ENCODE measurements at regions not wholly inside any gene's neighbourhood (a gene's known extent, or its start where the extent isn't known, plus 50 kb on each side); places are given as distances from the start of the nearest gene placed in this dataset.

DNA sequence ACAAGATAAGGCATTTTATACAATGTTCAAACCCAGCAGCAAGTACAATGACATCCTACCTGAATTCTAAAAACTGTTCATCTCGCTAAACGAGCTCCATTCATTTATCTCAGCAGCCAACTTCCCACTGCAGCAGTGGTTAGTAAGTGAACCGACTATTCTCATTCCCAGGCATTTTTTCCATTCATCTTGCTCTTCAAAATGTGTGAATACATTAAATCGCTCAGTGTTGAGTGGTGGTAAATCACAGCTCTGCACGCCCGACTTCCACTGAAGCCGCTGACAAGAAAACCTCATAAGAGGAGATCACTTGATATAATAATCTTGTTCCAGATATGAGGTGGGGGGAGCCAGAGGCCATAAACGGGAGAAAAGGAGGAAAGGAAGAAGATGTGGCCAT is 746.2 kb upstream of the USP15 start:
- Mint-ChIP-seq H3K36me3 (no peaks in the 10 kb centered on the region), H3K27ac (no peak overlapping the region), H3K4me3 (no peak overlapping the region), H3K4me1 (no peaks in the 10 kb centered on the region), H3K9me3 (peaks cover 0 to 3% (median 0%) of the 10 kb centered on the region in 7 donors), H3K27me3 (ENCODE audit: low read depth in 3 of 3) (peaks cover 0 to 2% (median 0%) of the 10 kb centered on the region in 3 donors)
- Histone ChIP-seq H3K4me1 (ENCODE audit: control insufficient read depth in 1 of 2, insufficient read depth in 2 of 2, low read length in 2 of 2) (no peaks in the 10 kb centered on the region), H4K20me1 (ENCODE audit: insufficient read depth, low read length) (no peaks in the 10 kb centered on the region), H3K9me3 (replicated peaks in 1 of 2; ENCODE audit: control insufficient read depth in 1 of 2, insufficient read depth in 1 of 2, low read length in 2 of 2) (no peaks in the 10 kb centered on the region), H3K36me3 (replicated peaks in 1 of 2; ENCODE audit: control insufficient read depth in 1 of 2, insufficient read depth in 2 of 2, low read length in 2 of 2) (no peaks in the 10 kb centered on the region), H3K4me2 (replicated peaks; ENCODE audit: extremely low read depth, low read length, poor library complexity, severe bottlenecking) (no peak overlapping the region), H3K27me3 (ENCODE audit: control insufficient read depth in 2 of 2, insufficient read depth in 2 of 2, low read length in 2 of 2) (no peaks in the 10 kb centered on the region), H3K9ac (ENCODE audit: insufficient read depth, low read length, poor library complexity, severe bottlenecking) (no peak overlapping the region), H3K27ac (ENCODE audit: low read depth in 1 of 2, low read length in 2 of 2) (no peak overlapping the region), H3K4me3 (replicated peaks in 1 of 3; ENCODE audit: low read depth in 2 of 3, low read length in 3 of 3) (no peak overlapping the region), H3K79me2 (ENCODE audit: insufficient read depth, low read length) (no peaks in the 10 kb centered on the region), H2AFZ (ENCODE audit: insufficient read depth, low read depth, low read length, poor library complexity, severe bottlenecking) (no peak overlapping the region)
- no CpG with 5 or more reads among the region's 8 CpGs for WGBS (ENCODE audit: insufficient coverage)
- TF ChIP-seq, protein P1, sequence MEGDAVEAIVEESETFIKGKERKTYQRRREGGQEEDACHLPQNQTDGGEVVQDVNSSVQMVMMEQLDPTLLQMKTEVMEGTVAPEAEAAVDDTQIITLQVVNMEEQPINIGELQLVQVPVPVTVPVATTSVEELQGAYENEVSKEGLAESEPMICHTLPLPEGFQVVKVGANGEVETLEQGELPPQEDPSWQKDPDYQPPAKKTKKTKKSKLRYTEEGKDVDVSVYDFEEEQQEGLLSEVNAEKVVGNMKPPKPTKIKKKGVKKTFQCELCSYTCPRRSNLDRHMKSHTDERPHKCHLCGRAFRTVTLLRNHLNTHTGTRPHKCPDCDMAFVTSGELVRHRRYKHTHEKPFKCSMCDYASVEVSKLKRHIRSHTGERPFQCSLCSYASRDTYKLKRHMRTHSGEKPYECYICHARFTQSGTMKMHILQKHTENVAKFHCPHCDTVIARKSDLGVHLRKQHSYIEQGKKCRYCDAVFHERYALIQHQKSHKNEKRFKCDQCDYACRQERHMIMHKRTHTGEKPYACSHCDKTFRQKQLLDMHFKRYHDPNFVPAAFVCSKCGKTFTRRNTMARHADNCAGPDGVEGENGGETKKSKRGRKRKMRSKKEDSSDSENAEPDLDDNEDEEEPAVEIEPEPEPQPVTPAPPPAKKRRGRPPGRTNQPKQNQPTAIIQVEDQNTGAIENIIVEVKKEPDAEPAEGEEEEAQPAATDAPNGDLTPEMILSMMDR (IDR thresholded peaks at IDR 0.05) = no peak
- no peak for DNase-seq
- intact Hi-C loops (cut with micrococcal nuclease) = no loop called here

DNA sequence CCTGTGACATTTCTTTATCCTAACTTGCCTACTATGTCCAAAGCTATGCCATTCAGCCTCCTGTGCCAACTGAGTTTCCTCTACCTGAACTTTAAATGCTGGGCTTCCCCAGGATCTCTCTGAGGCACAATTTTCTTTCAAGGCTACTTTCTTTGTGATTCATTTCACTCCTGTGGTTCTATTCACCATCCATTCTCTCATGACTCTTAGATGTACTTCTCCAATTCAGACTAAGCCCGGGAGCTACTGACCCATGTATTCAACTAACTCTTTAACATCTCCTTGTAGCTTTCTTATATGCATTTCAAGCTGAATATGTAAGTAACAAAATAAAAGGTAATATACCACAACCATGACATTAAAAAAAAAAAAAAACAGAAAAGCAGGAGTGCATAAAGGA is 738.9 kb upstream of the USP15 start:
- TF ChIP-seq, protein P1 (IDR thresholded peaks at IDR 0.05) = no peak
- H3K27me3 Mint-ChIP-seq (ENCODE audit: low read depth in 3 of 3) = peaks cover 0 to 5% (median 2%) of the 10 kb centered on the region in 3 donors
- Histone ChIP-seq H3K79me2 (ENCODE audit: insufficient read depth, low read length) (no peaks in the 10 kb centered on the region), H3K4me2 (replicated peaks; ENCODE audit: extremely low read depth, low read length, poor library complexity, severe bottlenecking) (no peak overlapping the region), H3K27me3 (ENCODE audit: control insufficient read depth in 2 of 2, insufficient read depth in 2 of 2, low read length in 2 of 2) (no peaks in the 10 kb centered on the region), H3K4me1 (ENCODE audit: control insufficient read depth in 1 of 2, insufficient read depth in 2 of 2, low read length in 2 of 2) (no peaks in the 10 kb centered on the region), H4K20me1 (ENCODE audit: insufficient read depth, low read length) (no peaks in the 10 kb centered on the region), H3K36me3 (replicated peaks in 1 of 2; ENCODE audit: control insufficient read depth in 1 of 2, insufficient read depth in 2 of 2, low read length in 2 of 2) (no peaks in the 10 kb centered on the region), H3K9me3 (replicated peaks in 1 of 2; ENCODE audit: control insufficient read depth in 1 of 2, insufficient read depth in 1 of 2, low read length in 2 of 2) (peaks cover 0 to 3% of the 10 kb centered on the region in 2 donors), H3K27ac (ENCODE audit: low read depth in 1 of 2, low read length in 2 of 2) (no peak overlapping the region), H3K9ac (ENCODE audit: insufficient read depth, low read length, poor library complexity, severe bottlenecking) (no peak overlapping the region), H3K4me3 (replicated peaks in 1 of 3; ENCODE audit: low read depth in 2 of 3, low read length in 3 of 3) (no peak overlapping the region), H2AFZ (ENCODE audit: insufficient read depth, low read depth, low read length, poor library complexity, severe bottlenecking) (no peak overlapping the region)
- H3K9me3 Mint-ChIP-seq = peaks cover 2 to 9% (median 4%) of the 10 kb centered on the region in 7 donors
- H3K36me3 Mint-ChIP-seq = no peaks in the 10 kb centered on the region
- intact Hi-C loops (cut with micrococcal nuclease) = no loop called here
- H3K4me3 Mint-ChIP-seq = no peak overlapping the region
- no peaks in the 10 kb centered on the region for H3K4me1 Mint-ChIP-seq
- no peak for DNase-seq
- no CpG with 5 or more reads among the region's 1 CpG for WGBS (ENCODE audit: insufficient coverage)
- no peak overlapping the region for H3K27ac Mint-ChIP-seq

All from CD14-positive monocyte (primary cell).